NCI-H1694 (cell line): ENCODE measurements at regions not wholly inside any gene's neighbourhood (a gene's known extent, or its start where the extent isn't known, plus 50 kb on each side); places are given as distances from the start of the nearest gene placed in this dataset.
"Not testable (repeated sequence)": the region's sequence is repeated elsewhere in the genome, so short reads cannot be mapped to it uniquely, and the experiment has no call there.

Experiments used
- DNase-seq: peaks from one replicate; lab custom pipeline; 2025; lab: John Stamatoyannopoulos, UW

DNA sequence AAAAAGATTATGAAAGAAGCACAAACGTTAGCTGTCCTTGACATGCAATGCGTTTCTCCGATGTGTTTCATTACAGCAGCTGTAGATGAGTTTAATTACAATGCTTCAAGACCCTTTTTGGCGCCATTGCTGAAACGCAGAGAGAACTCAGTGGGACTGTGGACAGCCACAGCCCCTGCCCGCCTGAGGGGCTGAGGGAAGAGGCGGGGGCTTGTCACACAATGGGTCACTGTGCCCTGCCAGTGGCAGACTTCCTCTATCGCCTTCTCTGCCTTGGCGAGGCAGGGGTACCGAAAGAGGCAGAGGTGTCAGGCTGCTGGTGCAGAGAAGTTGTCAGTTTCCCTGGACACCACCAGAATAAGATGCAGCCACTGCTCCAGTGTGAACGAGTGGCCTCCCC lies 252.0 kb downstream of the NR2F2 start:
- no peak for DNase-seq

DNA sequence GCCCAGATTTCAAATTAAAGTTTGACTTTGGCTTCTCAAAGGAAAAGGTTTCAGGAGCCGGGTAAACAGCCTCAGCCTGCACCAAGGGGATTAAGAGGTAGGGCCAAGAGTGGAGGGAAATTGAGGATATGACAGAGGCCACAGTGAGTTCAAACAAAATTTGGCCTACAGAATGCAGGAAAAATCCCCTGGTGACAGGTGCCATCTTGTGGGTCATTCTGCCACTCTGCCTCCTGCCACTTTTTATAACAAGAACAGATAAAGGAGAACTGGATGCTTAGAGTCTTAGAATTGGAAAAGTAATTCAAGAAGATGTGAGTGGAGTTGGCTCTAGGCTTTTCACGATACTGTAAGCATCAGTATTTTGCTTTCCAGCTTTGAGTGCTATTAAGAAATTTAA lies 253.2 kb downstream of the NR2F2 start:
- no peak for DNase-seq

DNA sequence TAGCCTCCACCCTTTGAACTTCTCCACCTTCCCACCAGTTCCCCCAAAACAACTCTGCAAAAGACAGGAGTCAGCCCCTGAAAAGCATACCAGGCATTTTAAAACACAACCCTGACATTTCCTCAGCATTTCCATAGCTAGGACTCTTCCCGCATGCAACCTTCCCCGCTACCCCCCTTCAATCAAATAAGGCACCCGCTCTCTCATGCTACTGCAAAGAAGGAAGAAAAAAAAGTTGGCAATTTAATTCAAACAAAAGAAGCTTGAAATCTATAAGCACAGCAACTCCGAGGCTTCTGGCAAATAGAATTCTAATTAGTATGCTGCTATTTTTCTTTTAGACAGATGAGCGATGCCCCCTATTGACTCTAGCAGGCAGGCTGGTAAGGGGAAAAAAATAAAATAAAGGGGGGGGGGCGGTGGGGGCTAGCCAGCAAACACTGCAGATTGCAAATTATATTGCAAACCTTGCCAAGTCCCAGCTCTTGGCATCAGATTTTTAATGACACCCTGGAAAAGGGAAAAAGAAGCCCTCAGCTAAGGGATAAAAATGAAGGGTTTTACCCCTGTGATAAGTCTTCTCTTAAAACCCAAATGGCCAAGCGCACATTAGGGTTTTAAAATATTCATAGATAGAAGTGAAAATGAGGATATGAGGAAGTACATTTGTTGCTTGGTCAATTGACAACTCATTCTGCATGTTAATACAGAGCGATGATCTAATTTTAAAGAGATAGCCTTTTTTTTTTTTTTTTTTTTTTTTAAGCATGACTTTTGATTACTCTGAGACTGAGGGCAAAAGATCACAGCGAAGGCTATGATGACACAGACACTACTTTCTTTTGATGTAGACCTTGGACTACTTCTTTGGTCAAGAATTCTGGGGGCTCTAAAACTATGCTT lies 255.2 kb downstream of the NR2F2 start:
- no peak for DNase-seq

DNA sequence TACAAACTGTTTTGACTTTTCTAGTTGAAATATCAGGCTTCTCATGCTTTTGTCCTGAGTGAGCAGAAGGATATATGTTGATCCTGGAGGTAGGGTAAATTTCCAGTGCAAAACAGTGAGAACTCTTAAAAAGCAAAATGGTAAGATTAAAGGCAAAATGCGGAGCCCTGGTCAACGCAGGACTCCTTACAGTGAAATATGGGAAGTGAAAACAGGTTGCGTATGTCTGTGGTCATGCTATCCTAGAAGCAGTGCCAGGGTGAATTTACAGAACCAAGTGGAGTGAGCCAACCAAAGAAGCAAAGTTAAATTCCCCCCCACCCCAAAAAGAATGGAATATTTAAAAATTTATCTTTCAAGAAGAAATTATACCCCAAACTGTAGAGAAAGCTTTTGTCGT lies 256.4 kb downstream of the NR2F2 start:
- DNase-seq: no peak

DNA sequence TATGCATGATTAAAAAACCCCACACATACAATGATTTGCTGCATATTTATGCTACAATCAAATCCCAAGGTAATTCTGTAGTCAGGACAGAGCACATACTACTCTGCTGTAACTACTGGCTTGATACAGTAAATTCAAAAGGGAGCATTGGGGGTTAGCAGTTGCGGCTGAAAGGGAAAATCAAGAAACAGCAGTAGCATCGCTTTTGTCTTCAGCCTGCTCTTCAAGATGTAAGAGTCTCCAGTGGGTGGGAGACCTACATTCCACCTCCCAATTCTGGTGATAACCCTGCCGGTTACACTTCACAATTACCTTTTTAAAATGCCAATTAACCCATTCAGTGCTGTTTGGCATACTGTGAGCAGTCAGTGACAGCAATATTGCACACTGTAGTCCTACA lies 259.4 kb downstream of the NR2F2 start:
- no peak for DNase-seq

DNA sequence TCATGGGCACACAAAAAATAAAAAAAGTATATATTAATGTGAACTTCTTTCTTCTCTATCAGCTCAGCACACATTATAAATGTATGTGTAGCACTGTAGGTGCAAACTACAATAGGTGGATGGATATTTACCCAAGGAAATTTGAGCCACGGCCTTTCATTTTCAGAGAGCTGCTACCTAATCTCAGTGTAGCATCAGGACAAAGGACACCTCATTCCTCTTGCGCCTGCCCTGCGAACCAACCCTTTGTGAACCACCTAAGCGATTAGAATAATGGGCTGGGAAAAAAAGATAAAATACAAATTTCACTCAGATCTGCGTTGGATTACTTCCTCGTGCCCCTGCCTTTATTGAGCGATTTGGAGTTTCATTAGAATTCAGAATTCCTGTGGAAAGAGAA lies 263.2 kb downstream of the NR2F2 start:
- no peak for DNase-seq

DNA sequence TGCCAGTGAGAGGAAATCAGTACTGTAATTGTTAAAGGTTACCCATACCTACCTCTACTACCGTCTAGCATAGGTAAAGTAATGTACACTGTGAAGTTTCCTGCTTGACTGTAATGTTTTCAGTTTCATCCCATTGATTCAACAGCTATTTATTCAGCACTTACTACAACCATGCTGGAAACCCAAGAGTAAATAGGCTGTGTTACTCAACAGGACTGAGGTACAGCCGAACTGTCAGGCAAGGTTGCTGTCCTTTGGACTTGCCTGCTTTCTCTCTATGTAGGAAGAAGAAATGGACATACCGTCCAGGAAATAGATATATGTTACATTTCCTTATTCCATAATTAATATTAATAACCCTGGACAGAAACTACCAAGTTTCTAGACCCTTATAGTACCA lies 265.5 kb downstream of the NR2F2 start:
- DNase-seq: no peak

DNA sequence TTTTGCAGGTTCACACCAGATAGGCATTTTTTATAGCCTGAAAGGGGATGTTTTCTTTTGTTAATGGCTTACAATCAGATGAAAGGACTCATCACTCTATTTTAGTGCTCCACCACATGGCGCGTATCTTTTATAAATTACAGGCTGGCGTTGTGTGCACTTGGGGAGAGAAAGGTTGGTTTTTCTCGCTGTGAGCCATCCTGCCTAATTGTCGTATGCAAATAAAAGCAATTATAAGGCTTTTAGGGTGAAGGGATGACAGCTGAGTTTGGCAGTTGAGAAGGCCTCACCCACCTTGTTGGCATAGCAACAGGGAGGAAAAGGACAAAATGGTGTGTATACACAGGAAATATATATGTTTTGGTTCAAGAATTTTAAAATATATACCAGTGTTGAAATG lies 268.0 kb downstream of the NR2F2 start:
- DNase-seq: no peak

DNA sequence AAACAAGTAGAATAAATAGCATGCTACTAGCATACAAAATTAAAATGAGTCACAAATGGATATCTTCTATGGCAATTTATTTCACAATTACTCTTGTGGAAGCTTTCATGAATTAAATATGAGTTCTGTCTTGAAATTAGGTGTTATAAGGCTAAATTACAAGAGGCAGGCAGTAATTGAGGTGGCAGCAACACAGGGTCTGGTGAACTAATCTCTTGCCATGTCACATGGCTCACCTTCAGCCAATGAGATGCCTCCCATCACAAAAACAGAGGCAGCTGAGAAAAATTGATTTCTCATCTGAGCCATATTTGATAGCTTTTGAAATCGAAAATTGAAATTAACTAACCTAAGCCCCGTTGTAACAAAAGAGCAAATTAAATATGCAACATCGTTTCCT lies 268.8 kb downstream of the NR2F2 start:
- no peak for DNase-seq

DNA sequence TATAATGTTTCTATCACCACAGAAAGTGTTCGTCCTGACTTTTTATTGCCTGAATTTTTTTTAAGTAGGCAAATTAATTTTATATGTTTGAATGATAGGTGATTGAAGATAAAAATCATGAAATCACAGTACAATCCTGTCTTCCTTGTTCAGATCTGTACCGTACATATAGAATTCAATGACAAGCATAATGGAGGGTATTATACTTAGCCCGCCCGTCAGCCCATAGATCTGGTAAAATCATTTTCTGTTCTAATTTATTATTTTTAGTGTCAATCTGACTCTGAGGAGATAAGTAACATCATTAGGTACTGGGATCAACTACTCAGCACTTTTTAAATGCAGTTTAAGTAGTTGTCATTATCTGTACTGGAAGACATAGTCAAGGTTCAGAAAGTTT lies 269.9 kb downstream of the NR2F2 start:
- no peak for DNase-seq

DNA sequence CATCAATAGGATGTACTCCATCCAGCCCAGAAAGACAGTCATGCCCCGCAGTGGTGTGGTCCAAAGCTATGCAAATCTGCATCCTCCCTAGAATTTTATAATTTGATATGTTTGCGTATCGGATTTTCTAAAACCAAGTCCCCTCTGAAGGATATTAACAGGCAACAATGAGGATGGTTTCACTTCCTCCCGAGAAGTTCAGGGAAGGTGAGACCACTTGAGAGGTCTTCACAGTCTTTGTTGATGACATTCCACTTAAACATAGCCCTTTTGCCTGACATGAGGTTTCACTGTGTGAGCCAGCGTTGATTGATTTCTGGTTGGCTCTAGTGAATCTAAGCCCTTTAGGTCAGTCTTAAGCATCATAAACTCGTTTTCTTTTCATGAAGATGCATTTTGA lies 276.1 kb downstream of the NR2F2 start:
- no peak for DNase-seq

DNA sequence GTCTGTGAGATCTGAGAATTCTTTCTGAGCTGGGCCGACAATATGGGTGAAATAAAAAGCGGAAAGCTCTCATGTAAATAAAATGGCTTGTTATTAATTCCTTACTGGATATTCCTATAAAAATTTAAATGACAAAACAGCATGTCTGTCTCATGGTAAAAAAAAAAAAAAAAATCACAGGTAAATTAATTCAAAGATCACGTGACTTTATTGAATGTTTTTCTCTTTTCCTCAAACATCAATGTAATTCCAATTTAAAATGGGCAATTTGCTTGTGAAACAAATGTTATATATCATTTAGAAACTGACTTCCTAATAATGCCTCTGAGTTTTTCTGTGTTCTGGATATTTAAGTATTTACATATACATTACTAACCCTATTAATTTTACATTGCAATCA lies 280.3 kb downstream of the NR2F2 start:
- DNase-seq: no peak

DNA sequence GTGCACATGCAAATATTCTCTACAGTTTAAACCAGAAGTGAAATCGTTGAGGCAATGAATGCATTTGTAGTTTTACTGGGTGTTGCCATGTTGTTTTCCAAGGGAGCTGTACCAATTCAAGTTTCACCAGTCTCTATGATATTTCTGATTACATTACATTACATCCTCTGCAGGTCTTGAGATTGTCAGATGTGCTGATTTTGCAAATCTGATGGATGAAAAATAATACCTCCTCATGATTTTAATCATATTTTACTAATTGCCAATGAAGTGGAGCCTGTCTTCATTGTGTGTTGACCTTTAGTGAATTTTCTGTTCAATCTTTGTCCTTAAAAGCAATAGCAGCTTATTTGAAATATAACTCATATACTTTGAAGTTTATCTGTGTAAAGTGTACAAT lies 282.4 kb downstream of the NR2F2 start:
- DNase-seq: no peak

DNA sequence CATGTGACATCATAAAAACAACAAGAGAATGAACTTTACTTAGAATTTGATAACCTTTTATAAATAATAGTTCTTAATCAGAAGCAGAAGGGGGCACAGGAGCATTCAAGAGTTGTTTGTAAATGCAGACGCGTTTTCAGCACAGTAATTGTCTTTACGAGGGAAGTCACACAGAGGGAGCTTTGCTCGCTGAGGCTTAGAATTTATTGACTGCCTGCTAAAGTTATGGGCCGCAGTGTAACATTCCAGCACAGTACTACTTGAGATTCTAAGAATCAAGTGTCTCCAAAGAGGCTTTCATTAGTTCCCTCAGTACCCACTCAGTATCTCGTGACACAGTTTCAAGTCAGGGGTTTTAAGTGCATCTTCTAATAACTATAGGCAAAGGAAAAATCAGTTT lies 288.7 kb downstream of the NR2F2 start:
- no peak for DNase-seq

DNA sequence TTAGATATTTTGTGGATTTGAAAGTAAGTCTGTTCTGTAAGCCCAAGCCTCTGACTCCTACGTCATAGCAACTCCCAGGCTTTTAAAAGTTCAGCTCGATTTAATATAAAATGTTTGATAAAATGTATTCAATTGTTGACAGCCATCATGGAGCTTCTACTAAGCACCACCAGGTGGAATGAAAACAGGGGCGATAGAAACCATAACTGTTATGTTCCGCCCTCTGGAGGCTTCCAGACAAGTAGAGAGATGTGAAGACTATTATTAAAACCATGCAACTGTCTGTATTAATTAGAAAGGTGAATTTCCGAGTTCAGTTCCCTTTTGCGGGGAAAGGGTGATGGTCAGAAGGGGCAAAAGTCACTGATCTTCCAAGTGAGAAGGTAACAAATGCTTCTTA lies 292.2 kb downstream of the NR2F2 start:
- DNase-seq: no peak

DNA sequence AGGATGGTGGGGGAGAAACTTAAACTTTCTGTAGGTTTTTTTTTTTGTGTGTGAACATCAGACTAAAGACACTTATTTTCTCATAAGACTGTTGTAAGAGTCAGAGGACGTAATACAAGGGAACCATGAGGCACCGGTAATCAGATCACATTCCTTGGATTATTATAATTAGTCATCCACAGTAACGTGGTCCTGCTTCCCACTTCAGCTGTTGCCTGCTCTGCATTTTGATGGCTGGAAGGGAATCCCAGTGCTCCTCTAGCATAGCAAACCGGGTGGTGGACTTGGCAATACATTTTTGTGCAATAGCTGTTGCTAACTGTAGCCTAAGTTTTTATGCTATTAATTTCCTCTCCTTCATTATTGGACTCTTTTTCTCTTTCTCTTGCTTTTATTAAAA lies 294.8 kb downstream of the NR2F2 start:
- DNase-seq: no peak

DNA sequence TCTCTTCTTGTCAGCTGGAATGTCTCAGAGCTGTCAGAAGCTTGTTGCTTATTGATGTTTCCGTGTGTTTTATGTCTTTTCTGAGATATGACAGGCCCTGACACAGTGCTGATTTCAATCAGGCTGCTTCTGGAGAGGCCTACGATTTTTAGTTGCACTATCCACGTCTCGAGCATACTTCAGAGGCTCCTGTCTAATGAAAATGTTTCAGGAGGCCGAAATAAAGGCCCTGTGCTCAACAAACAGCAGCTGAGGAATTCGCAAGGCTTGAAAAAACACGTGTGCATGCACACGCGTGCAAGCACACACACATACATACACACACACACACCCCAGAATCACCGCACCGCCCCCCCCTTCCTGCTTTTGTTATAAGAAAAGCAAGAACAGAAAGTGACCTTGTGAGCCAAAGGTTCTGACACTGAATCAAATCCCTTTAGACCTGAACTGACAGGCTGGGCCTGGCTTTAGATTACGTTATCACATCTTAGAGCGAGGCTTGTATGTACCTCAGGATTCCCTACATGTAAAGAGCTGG lies 296.6 kb downstream of the NR2F2 start:
- no peak for DNase-seq

DNA sequence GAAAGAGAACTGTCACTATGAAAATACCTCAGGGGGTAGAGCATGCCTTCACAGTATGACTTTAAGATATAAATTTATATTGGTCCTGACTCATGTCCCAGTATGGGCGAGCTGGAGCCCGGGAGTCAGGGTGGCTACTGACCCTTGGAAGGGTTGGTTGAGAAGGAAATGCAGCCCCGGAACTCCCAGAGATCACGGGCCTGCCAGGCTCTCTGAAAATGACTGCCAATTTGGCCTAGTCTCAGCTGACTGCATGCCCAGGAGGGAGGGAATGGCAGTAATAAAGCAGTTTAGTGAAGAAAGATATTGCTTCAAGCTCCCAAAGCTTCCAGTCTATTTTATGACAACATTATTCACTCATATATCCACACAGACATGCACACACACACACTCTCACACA lies 299.0 kb downstream of the NR2F2 start:
- DNase-seq: no peak

DNA sequence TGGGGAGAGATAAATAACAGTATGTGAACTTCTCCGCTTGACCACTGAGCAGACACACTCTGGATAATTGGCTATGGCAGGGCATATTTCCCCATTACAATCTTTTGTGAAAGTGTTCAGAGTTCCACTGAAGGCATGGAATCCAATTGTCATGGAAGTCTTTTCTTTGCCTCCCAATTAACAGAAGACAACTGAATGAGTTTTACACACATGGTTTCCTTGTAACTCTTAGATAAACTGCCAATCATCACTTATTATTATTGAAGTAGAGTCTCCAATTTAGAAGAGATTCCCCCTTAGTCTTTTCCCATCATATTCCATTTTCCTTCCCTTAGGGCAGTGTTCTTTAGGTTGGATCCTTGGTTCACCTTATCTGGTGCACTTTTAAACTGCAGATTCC lies 308.3 kb downstream of the NR2F2 start:
- no peak for DNase-seq

DNA sequence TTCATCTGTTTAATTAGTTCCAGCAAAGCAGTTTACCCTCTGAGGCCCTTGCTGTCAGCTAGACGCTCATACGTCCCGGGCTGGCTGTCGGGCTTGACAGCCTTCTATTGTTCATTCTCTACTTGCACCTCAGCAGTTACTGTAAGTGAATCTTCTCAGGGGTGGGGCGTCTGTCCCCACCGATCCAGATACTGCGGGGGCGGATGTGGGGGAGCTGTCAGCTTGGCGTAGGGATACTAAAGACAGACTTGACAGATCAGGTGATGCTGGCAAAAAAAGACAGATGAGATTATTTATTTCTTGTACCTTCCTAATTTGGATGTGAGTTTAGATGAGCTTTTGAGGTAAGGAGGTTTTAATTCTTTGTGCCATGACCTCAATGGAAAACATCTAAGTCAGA lies 315.3 kb downstream of the NR2F2 start:
- no peak for DNase-seq

DNA sequence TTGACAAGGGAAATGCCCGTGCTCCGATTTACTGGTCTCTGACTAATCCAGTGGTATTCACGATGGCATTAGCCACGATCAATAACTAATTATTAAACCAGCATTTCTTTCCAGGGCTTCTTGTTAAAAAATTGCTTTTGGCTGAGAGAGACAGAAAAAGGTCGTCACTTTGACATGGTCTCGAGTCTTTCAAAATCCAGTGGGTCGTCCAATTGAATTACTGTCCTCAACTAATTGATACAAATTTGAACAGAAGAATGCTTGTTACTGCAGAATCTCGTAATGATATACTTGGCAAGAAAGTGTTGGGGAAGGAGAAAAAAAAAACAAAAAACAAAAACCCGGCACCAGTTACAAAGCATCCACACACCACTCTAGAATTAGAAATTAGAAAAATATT lies 318.4 kb downstream of the NR2F2 start:
- DNase-seq: no peak

DNA sequence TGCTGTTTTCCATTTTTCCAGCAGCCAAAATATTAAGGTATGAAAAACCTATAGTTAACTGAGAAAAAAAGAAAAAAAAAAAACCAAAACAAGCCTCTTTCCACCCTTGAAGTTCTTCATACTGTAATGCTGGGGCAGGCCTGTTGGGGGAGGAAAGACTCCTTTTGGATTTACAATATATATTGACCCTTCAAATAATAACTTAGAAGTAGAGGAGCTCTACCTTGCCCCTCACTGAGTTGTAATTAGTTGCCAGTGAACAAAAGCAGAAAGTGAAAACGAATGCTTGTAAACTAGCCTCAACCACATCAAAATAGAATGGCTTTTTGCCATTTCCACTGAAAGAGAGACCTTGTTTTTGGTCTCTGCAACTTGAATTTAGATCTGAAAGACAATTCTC lies 326.6 kb downstream of the NR2F2 start:
- DNase-seq: no peak

DNA sequence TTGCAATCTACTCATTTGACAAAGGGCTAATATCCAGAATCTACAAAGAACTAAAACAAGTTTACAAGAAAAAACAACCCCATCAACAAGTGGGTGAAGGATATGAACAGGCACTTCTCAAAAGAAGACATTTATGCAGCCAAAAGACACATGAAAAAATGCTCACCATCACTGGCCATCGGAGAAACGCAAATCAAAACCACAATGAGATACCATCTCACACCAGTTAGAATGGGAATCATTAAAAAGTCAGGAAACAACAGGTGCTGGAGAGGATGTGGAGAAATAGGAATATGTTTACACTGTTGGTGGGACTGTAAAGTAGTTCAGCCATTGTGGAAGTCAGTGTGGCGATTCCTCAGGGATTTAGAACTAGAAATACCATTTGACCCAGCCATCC lies 336.5 kb downstream of the NR2F2 start:
- not testable (repeated sequence) for DNase-seq

DNA sequence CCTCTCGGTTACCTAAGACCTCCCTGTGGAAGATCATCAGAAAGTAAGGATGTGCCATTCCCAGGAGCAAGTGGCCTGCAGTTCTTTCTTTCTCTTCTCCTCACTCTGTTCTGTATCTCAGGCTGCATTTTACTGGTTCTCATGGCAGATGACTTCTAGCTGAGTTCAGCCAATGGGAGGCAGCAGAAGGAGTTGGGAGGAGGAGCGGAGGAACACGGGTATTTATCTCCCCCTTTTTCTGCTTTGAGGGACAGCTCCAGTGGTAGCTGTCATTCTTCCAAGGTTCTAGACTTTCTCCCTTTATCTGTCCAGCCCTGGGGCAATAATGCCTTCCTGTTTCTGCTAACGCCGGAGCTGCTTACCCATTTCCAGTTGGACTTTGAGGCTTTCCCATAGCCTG lies 339.9 kb downstream of the NR2F2 start:
- DNase-seq: no peak
